ENCODE measurements at regions not wholly inside any gene's neighbourhood (a gene's known extent, or its start where the extent isn't known, plus 50 kb on each side); places are given as distances from the start of the nearest gene placed in this dataset.
A peak's percentile ranks its signal among the peaks of the same experiment; 100 is the strongest.

DNA sequence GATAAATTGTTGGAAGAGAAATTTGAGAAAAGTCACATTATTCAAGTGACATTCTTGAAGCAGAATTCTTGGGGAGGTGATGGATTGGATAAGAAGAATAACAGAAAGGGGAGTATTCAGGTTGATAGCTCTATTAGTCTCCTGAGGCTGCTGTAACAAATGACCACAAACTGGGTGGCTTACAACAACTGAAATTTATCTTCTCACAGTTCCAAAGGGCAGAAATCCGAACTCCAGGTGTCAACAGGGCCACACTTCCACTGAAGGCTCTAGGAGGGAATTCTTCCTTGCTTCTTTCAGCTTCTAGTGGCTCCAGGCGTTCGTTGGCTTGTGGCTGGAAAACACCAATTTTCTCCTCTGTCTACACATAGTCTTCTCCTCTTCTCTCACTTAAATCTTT, 99.8 kb downstream of the TES start:
- DNase-seq (ENCODE audit: low spot score): no peak

DNA sequence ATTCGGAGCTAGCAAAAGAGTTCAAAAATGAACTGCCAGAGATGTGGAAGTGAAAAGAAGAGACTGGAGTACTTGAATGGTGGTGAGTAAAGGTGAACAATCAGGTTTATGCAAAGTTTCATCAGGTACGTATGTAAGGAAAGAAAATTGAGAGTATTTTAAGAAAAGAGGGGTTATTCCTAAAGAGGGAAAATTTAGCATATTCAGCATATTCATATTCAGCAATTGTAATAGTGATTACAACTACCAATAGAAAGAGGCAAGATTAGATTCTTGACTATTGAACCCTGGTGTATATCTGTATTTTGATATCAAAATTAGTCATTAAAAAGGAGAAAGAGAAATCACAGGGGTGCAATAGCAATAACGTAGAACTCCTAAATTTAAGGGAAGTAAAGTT, 100.9 kb downstream of the TES start:
- DNase-seq (ENCODE audit: low spot score): no peak

DNA sequence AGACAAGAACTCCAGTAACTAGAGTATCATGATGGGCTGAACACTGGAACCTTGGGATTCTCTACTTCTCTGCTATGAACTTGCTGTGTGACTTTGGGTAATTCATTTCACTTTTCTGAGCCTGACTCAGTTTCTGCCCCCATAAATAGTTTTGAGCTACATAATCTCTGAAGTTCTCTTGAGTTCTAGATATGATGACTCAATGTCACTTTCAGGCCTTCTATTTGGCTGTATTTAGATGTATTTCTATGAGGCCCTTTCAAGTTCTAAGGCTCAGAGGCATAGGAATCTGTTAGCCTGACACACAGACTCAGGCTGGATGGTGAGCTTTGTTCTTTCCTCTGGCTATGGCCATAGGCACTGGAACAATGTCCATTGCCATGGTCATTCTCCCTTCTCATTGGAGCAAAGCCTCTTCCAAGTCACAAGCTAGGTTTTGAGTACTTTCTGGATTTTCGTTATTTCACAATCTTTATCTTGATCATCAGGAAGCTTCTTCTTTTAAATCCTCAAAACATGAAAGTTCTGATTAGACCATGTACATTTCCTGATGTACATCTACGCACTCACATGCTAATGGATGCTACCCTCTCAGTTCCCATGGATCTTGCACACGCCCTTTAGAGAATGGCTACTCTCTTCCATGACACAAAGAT, 101.6 kb downstream of the TES start:
- no peak for DNase-seq (ENCODE audit: low spot score)

DNA sequence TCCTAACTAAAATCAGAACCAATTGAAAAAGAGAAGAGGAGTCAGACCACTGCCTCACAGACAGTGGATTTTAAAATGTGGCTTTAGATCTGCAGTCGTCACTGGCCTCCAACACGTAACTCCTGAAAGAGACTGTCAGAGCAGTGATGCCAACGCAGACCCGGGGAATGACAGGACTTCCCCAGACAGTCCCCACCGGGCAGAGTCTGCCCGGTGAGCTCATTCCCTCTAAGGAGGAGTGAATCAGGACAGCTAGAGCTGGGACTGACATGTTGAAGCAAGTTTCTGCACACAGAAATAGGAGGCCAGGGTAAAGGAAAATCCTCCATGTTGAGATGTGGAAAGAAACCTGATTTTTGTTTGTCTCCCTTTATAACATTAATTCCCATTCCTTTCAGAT, 105.0 kb downstream of the TES start:
- peak; percentile 51 for DNase-seq (ENCODE audit: low spot score)

DNA sequence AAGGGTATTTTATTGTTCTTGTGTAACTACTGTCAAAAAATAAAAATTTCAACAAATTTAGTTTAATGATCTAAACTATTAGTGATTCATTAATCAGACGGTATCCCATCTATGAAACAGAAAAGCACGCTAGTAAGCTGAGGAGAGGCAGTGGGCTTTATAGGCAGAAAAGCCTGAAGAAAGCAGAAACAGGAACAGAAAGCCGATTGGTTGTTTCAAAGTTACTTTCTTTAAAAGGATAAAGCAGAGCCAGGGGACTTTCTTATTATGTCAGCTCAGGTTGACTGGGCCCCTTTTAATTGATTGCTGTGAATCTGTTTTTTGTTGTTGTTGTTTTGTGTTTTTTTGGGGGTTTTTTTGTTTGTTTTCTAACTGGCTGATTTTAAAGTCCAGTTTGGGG, 105.5 kb downstream of the TES start:
- no peak for DNase-seq (ENCODE audit: low spot score)

DNA sequence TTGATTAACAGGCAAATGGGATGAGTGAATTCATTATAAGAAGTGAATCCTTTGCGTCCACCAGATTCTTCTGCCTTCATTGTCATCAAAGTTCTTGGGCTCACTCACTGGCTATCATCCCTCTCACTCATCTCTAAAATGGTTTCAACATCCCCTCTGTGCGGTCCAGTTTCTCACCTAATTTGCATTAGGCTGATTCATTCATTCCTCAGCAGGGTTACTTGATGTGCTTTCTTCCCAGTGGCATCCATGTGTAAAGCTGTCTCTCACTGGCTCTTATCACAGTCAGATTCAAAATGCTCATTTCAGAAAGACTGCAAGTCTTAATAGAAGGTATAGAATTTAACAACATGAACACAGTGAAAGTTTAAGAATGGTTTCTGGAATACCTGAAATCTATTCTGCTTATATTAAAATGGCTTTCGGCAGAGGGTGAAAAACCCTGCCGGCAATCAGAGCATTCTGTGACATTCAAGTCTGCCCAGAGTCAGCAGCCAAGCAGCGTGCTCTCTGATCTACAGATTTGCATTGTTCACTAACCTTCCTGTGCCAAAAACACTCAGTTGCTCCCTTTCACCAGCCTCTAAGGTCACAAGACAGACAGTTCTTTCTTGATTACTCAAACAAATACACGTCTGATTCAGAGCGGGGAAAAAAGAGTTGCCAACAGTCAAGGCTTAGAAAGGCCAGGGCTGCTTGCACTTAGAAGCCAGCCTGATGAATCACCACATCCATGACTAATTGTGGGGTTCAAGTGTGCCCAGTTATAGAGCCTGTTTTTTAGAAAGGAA, 106.7 kb downstream of the TES start:
- DNase-seq (ENCODE audit: low spot score): peak; percentile 85

DNA sequence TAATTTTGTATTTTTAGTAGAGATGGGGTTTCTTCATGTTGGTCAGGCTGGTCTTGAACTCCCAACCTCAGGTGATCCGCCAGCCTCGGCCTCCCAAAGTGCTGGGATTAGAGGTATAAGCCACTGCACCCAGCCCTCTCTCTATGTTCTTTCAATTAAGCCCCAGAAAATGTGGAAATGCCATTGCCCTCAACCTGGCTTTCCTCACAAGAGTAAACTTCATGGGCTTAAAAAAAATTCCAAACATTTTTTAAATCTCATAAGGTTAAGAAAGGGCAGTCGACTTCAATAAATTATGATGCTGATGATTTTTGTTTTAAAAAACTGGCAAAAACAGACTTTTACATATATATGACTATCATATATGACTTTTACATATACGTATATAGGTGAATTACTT, 107.6 kb downstream of the TES start:
- peak; percentile 52 for DNase-seq (ENCODE audit: low spot score)

DNA sequence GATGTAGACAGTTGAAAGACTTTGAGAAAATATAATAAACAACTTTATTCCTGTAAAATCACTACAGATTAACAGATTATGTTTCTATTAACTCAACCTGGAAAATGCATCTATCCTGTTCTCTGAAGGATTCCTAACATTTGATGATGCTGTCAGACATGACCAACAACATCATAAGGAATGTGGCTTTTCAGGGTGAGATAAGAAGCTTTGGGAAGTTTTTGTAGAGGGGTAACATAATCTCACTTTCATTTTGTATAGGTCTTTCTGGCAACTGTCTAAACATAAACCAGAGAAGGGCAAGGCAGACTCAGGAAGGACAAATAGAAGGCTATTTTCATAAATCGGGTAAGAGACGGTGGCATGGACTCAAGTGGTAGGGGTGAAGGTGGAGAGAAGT, 112.2 kb downstream of the TES start:
- DNase-seq (ENCODE audit: low spot score): peak; percentile 73

DNA sequence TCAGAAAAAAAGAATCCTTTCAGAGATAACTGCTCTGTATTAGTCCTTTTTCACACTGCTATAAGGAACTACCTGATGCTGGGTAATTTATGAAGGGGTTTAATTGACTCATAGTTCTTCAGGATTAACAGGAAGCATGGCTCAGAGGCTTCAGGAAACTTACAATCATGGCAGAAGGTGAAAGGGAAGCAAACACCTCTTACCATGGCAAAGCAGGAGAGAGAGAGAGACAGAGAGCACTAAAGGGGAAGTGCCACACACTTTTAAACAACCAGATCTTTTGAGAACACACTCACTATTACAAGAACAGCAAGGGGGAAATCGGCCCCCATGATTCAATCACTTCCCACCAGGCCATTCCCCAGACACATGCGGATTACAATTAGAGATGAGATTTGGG, 114.2 kb downstream of the TES start:
- no peak for DNase-seq (ENCODE audit: low spot score)

DNA sequence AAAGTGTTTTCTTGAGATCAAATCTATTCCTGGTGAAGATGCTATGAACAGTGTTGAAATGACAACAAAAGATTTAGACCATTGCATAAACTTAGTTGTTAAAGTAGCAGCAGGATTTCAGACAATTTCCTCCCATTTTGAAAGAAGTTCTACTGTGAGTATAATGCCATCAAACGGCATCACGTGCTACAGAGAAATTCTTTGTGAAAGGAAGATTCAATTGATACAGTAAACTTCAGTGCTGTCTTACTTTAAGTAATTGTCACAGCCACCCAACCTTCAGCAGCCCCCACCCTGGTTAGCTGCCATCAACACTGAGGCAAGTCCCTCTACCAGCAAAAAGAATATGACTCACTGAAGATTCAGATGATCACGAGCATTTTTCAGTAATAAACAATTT, 115.2 kb downstream of the TES start:
- no peak for DNase-seq (ENCODE audit: low spot score)

DNA sequence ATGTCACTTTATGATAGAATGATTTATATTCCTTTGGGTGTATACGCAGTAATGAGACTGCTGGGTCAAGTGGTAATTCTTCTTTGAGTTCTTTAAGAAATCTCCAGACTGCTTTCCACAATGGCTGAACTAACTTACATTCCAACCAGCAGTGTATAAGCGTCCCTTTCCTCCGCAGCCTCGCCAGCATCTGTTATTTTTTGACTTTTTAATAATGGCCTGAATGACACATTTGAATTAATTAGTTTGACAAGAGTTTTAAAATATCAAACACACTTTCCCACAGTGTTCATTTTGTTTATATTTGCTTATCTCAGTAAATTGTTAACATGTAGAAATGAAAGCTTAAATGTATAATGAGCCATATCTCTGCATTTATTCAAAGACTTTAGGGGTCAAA, 116.8 kb downstream of the TES start:
- no peak for DNase-seq (ENCODE audit: low spot score)

DNA sequence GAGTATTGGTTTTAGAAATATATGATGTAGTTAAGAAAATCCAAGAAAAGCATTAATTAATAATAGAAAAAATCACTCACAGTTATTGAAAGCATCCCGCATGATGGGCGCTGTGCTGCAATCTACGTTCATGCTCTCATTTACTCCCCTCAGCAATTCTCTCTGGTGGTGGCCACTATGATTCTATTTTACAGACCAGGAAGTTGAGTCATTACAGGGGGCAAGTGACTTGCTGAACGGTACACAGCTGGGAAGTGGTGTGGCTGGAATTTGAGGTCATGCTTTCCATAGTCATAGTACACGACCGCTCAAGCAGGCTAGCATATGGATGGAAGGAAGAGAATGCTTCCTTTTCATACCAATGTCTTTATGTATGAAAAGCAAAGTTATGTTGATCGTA, 117.4 kb downstream of the TES start:
- DNase-seq (ENCODE audit: low spot score): peak; percentile 49

DNA sequence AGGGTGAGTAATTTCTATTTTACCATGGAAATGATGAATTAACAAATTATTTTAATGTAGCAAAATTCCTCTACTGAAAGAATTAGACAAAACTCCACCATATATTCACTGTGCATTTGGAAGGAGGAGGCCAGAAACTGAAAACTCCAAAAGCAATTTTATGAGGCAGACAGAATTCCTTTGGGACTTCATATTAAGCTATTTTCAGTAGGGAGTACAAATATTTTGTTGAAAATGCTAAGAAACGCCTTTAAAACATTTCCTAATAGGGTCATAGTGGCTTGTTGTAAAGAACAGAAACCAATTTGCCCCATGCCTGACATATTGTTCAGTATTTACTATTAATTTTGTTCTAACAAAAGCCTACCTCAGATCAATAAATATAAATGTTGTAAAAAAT, 117.8 kb downstream of the TES start:
- peak; percentile 49 for DNase-seq (ENCODE audit: low spot score)

DNA sequence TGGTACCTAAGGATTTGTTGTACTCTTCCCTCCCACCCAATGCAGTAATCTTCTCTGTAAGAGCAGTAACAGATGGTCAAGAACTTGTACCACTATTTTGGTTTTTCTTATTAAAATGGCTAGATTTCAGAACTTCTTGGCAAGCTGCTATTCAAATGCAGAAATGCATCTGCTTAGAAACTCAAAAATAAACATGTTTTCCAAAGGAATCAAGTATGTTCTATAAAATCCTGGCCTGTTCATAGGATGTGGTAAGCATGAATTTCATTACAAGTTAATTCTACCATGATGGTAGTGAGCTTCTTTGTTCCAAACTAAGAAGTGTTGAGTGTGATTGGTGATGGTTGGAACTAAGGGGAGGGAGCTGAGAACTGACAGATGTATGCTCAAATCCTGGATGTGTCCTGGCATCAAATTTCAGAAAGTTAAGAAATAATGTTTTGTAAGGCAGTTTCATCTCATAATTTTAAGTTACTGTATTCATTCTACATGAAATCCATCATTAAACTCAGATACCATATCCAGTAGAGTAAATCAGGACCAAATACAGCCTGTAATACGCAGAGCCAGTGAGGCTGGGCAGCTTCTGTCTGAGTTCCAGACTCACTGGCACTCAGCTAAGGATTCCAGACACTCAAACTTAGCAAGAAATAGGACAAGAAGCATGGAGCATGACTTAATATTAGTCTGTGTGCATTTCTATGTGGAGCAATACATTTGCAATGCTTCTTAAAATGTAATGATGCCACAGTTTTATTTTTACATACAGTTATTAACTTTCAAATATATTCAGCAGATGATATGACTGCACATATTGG, 119.6 kb downstream of the TES start:
- peak; percentile 81 for DNase-seq (ENCODE audit: low spot score)

DNA sequence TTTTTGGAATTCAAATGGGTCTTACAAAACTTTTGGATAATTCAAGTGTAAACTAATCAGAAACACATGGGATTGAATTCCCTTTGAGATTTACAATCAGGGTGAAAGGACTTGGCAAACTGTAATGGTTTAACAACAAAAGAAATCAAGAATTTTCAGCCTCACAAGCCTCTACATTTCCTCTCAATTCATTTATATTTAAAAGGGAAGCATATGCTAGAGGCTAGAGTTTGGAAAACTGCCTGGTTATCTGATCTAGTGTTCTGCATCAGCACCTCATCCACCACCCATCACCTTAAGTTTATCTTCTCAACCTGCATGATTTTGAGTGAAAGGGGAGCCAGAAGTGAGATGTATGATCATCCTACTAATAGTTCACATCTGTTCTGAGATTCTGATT, 120.7 kb downstream of the TES start:
- DNase-seq (ENCODE audit: low spot score): peak; percentile 31

DNA sequence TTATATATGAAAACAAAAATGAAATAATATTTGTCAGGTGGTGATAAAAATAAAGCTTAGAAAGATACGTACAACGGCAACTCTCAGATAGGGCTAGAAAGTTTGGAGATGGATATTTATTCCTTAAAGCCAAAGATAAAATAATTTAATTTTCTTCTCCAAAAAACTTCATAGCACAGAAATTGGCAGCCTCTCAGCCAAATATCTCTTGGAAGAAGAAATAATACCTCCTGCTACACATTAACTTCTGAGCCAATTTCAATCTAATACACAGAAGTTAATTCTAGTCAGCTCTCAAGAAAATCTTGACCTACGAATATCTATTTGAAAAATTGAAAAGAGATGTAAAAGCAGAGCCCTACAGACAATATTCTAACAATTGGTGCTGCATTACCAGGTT, 122.4 kb downstream of the TES start:
- DNase-seq (ENCODE audit: low spot score): no peak

DNA sequence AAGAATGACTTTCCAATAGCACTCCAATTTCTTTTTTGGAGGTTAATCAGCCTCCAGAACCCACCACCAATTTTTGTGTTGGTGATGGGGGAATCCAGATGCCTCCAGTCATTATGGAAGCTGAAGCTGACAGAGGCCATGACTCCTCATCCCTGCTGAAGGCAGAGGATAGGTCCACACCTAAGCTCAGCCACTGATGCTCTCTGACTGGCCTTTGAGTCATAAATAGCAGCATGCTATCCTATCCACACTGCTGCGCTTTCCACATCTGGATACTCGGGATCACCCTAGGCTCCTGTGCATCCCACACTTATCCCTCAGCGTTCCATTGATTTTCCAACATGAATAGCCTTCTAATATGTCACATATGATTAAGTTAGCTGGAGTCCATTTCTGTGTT, 124.2 kb downstream of the TES start:
- DNase-seq (ENCODE audit: low spot score): no peak

DNA sequence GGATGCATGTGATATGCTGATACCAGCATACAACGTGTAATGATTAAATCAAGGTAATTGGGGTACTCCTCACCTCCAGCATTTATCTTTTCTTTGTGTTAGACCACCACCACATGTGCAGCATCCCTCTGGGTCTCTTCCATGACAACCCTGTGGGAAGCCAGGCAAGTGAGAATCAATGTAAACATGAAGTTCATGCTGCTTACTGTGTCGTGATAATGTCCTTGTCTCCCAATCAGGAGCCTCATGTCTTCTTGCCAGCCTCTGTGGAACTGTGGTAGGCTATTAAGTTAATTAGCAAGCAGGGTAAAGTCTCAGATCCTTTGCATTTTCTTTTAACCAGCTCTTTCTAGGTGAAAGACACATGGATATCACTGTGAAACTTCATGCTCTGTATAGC, 126.7 kb downstream of the TES start:
- no peak for DNase-seq (ENCODE audit: low spot score)

DNA sequence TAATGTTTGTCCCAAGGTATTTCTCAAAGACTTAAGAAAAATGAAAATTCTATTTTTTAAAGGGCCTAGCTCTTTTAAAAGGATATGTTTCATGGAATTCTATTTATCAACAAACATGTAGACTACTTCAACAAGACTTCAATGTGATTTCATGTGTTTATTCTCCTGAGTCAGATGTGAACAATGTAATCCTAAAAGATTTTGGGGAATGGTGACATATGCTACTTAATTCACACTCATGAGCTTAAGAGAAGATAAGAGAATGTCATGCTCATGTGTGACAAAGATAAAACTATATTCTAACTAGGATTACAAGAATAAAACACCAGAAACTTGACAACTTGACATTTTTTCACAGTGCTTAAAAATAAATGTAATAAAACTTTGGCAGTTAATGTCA, 127.5 kb downstream of the TES start:
- DNase-seq (ENCODE audit: low spot score): no peak

DNA sequence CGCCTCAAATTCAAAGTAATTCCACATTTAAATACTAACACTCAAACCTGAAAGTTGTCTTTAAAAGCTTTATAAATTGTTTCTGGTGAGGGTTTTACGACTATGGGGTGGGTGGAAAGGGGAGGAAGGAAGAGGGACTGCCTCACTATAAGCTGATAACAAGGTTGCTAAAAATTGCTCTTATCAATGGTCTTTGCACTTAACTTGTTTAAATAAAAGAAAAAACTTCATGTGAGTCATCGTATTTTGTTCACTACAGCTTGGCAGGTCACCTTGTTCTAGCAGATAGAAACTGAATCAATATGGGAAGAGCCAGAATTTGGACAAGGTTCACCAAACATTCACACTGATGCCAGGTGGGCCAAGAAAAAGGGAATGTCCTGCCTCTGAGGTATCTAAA, 129.2 kb downstream of the TES start:
- DNase-seq (ENCODE audit: low spot score): no peak

DNA sequence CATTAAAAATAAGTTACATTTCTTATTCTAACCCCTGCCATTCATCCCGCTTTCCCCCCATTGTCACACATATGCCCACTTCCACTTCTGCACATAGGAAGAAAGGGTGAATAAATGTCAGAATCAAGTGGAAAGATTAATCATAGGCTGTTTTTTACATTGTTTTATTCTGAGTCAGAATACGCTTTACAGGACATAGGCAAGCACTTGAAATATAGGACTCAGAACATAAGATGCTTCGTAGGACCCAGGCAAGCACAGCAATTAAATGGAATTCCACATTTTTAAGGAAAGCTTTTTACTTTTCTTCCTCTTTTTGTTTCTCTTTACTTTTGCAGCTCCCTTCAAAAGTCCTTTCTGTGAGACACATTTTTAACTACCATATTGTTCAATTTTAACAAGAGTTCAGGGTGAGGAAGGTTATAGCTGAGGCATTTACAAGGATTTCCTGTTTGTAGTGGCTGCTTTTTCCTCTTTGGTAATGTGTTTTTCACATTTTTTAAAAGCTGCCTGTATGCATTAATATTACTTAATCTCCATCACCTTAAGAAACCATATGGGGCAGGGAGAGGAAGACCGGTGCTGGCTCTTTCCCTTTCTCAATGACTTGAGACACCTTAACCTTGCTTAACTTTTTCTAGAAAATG, 130.0 kb downstream of the TES start:
- peak; percentile 38 for DNase-seq (ENCODE audit: low spot score)

All from umbilical cord (tissue), 1 donor.